ENCODE measurements at regions not wholly inside any gene's neighbourhood (a gene's known extent, or its start where the extent isn't known, plus 50 kb on each side); places are given as distances from the start of the nearest gene placed in this dataset.

GRCh38 chr14:22213120-22213519 lies 375.9 kb downstream of the DAD1 start:
- H3K27ac ChIP-seq: no peak overlapping the region
- H3K4me1 ChIP-seq: no peaks in the 10 kb centered on the region
- no peaks in the 10 kb centered on the region for H3K9me3 ChIP-seq
- DNase-seq (ENCODE audit: extremely low spot score in 2 of 2): no peak
- intact Hi-C loops (cut with DNase I): no loop called here
- no peak overlapping the region for H3K4me3 ChIP-seq
- H3K36me3 ChIP-seq: no peaks in the 10 kb centered on the region
- no peaks in the 10 kb centered on the region for H3K27me3 ChIP-seq
- TF ChIP-seq POLR2AphosphoS5 (IDR thresholded peaks at IDR 0.05; ENCODE audit: insufficient read depth in 1 of 2, low read depth in 1 of 2): no peak
- TF ChIP-seq, protein P1, sequence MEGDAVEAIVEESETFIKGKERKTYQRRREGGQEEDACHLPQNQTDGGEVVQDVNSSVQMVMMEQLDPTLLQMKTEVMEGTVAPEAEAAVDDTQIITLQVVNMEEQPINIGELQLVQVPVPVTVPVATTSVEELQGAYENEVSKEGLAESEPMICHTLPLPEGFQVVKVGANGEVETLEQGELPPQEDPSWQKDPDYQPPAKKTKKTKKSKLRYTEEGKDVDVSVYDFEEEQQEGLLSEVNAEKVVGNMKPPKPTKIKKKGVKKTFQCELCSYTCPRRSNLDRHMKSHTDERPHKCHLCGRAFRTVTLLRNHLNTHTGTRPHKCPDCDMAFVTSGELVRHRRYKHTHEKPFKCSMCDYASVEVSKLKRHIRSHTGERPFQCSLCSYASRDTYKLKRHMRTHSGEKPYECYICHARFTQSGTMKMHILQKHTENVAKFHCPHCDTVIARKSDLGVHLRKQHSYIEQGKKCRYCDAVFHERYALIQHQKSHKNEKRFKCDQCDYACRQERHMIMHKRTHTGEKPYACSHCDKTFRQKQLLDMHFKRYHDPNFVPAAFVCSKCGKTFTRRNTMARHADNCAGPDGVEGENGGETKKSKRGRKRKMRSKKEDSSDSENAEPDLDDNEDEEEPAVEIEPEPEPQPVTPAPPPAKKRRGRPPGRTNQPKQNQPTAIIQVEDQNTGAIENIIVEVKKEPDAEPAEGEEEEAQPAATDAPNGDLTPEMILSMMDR (IDR thresholded peaks at IDR 0.05): no peak
- no peak for TF ChIP-seq POLR2A (IDR thresholded peaks at IDR 0.05)

- no peak for DNase-seq (ENCODE audit: extremely low spot score in 2 of 2)
- TF ChIP-seq, protein P1 (IDR thresholded peaks at IDR 0.05): no peak
- TF ChIP-seq POLR2A (IDR thresholded peaks at IDR 0.05): no peak
- TF ChIP-seq POLR2AphosphoS5 (IDR thresholded peaks at IDR 0.05; ENCODE audit: insufficient read depth in 1 of 2, low read depth in 1 of 2): no peak
- Histone ChIP-seq H3K4me3 (no peak overlapping the region), H3K27ac (no peak overlapping the region), H3K9me3 (no peaks in the 10 kb centered on the region), H3K4me1 (no peaks in the 10 kb centered on the region), H3K27me3 (no peaks in the 10 kb centered on the region), H3K36me3 (no peaks in the 10 kb centered on the region)
- intact Hi-C loops (cut with DNase I): no loop called here
Observed at GRCh38 chr14:22210906-22211305, 378.1 kb downstream of the DAD1 start.

DNA sequence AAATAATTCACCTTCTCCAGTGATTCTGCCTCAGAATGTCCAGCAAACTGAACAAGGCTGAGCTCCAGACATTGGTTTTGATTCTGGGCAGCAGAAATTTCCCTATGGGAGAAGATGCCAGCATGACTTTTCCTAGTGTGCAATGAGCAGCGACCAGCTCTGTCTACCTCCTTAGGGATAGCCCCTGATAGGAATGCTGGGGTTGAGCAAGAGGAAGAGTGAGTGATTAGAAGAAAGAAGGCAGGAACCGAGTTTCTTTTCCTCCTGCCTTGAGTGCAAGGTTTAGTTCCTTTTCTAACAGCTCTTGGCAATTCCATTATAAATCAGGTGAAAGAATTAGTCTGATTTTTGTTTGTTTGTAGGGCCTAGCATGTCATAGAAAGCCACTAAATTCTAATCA lies 379.0 kb downstream of the DAD1 start:
- Histone ChIP-seq H3K9me3 (no peaks in the 10 kb centered on the region), H3K4me1 (no peaks in the 10 kb centered on the region), H3K4me3 (no peak overlapping the region), H3K27ac (no peak overlapping the region), H3K27me3 (no peaks in the 10 kb centered on the region), H3K36me3 (no peaks in the 10 kb centered on the region)
- TF ChIP-seq POLR2AphosphoS5 (IDR thresholded peaks at IDR 0.05; ENCODE audit: insufficient read depth in 1 of 2, low read depth in 1 of 2) (no peak), POLR2A (IDR thresholded peaks at IDR 0.05) (no peak)
- TF ChIP-seq, protein P1 (IDR thresholded peaks at IDR 0.05): no peak
- DNase-seq (ENCODE audit: extremely low spot score in 2 of 2): no peak
- intact Hi-C loops (cut with DNase I): no loop called here

DNA sequence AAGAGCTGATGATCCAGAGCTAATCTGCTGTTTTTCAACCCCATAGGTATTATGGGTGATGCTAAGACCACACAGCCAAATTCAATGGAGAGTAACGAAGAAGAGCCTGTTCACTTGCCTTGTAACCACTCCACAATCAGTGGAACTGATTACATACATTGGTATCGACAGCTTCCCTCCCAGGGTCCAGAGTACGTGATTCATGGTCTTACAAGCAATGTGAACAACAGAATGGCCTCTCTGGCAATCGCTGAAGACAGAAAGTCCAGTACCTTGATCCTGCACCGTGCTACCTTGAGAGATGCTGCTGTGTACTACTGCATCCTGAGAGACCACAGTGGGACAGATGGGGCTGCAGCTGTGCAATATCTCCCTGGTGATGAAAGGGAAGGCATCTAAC lies 386.0 kb downstream of the DAD1 start:
- Histone ChIP-seq H3K4me1 (no peaks in the 10 kb centered on the region), H3K27me3 (no peaks in the 10 kb centered on the region), H3K9me3 (no peaks in the 10 kb centered on the region), H3K36me3 (no peaks in the 10 kb centered on the region), H3K4me3 (no peak overlapping the region), H3K27ac (no peak overlapping the region)
- DNase-seq (ENCODE audit: extremely low spot score in 2 of 2): no peak
- intact Hi-C loops (cut with DNase I): no loop called here
- TF ChIP-seq, protein P1 (IDR thresholded peaks at IDR 0.05): no peak

DNA sequence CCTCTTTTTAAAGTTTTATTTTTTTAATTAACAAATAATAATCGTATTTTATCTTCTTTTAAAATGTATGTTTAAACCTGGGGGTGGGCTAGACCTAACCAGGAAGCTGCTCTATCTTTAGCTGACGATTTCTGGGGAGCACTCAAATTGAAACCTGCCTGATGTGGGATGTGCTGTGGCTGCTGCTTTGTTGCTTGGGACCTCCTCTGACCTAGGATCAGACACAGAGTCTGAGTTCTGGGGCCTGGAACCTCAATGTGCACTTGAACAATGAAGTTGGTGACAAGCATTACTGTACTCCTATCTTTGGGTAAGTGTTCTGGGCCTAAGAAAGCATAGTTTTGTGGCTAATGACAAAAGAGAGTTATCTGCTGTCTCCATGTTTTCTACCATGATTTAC lies 386.7 kb downstream of the DAD1 start:
- no peaks in the 10 kb centered on the region for H3K36me3 ChIP-seq
- no peak overlapping the region for H3K27ac ChIP-seq
- no peak for DNase-seq (ENCODE audit: extremely low spot score in 2 of 2)
- TF ChIP-seq, protein P1 (IDR thresholded peaks at IDR 0.05): no peak
- TF ChIP-seq POLR2A (IDR thresholded peaks at IDR 0.05) (no peak), POLR2AphosphoS5 (IDR thresholded peaks at IDR 0.05; ENCODE audit: insufficient read depth in 1 of 2, low read depth in 1 of 2) (no peak)
- no peaks in the 10 kb centered on the region for H3K4me1 ChIP-seq
- H3K4me3 ChIP-seq: no peak overlapping the region
- no peaks in the 10 kb centered on the region for H3K9me3 ChIP-seq
- intact Hi-C loops (cut with DNase I): no loop called here
- no peaks in the 10 kb centered on the region for H3K27me3 ChIP-seq

Measured in vagina (tissue), 2 donors.